Smooth muscle cell (in vitro differentiated cells): ENCODE measurements at regions not wholly inside any gene's neighbourhood (a gene's known extent, or its start where the extent isn't known, plus 50 kb on each side); places are given as distances from the start of the nearest gene placed in this dataset.

ENCODE experiments used
- DNase-seq: peaks from one replicate; lab custom pipeline; 2025; ENCODE audit not compliant: unreplicated experiment; lab: John Stamatoyannopoulos, UW
- H2AFZ ChIP-seq: fragments of 200-600 bp; sonication (generic); 2 replicates; pipeline ENCODE4 v1.6.0; 2016; ENCODE audit warnings: antibody characterized with exemption, low read depth, mild to moderate bottlenecking
- H3F3A ChIP-seq: fragments of 200-600 bp; sonication (generic); 2 replicates; pipeline ENCODE4 v1.6.0; 2017; ENCODE audit warnings: antibody characterized with exemption, low read depth
- H3K27ac ChIP-seq: fragments of 200-600 bp; sonication (generic); 2 replicates; pipeline ENCODE4 v1.5.1; 2016; ENCODE audit warnings: low read depth, mild to moderate bottlenecking
- H3K27me3 ChIP-seq: fragments of 200-600 bp; sonication (generic); 2 replicates; pipeline ENCODE4 v1.6.1; 2016; ENCODE audit warnings: low read depth, mild to moderate bottlenecking
- H3K36me3 ChIP-seq: fragments of 200-600 bp; sonication (generic); 2 replicates; pipeline ENCODE4 v1.5.1; 2016; ENCODE audit warnings: low read depth
- H3K4me1 ChIP-seq: fragments of 200-600 bp; sonication (generic); 2 replicates; pipeline ENCODE4 v1.5.1; 2016; ENCODE audit warnings: low read depth
- H3K4me2 ChIP-seq: fragments of 200-600 bp; sonication (generic); 2 replicates; pipeline ENCODE4 v1.6.0; 2016; ENCODE audit warnings: mild to moderate bottlenecking
- H3K4me3 ChIP-seq: fragments of 200-600 bp; sonication (generic); 2 replicates; pipeline ENCODE4 v1.5.1; 2016; ENCODE audit warnings: mild to moderate bottlenecking
- H3K79me2 ChIP-seq: fragments of 200-600 bp; sonication (generic); 2 replicates; pipeline ENCODE4 v1.6.0; 2016; ENCODE audit warnings: low read depth, mild to moderate bottlenecking
- H3K9ac ChIP-seq: fragments of 200-600 bp; sonication (generic); 2 replicates; pipeline ENCODE4 v1.6.0; 2016; ENCODE audit warnings: low read depth
- H3K9me3 ChIP-seq: fragments of 200-600 bp; sonication (generic); replicated peaks from 2 replicates; pipeline ENCODE4 v1.5.1; 2016; ENCODE audit warnings: low read depth
- H4K20me1 ChIP-seq: fragments of 200-600 bp; sonication (generic); 2 replicates; pipeline ENCODE4 v1.6.0; 2016; ENCODE audit warnings: low read depth
- CTCF ChIP-seq: fragments of 200-600 bp; sonication (generic); IDR thresholded peaks from 2 replicates; pipeline ENCODE4 v1.5.1; 2017; ENCODE audit warnings: borderline replicate concordance, mild to moderate bottlenecking, antibody characterized with exemption; ENCODE audit not compliant: insufficient read depth, poor library complexity, severe bottlenecking
- WGBS: methylation state at CpG from one replicate; pipeline ENCODE4 v1.1.7; 2016; ENCODE audit warnings: low lambda C conversion rate; 5-methylcytosine and 5-hydroxymethylcytosine counted together

- Histone ChIP-seq H3K4me1 (no peaks in the 10 kb centered on the region), H3K9ac (no peak overlapping the region), H2AFZ (no peak overlapping the region), H3K27ac (no peak overlapping the region), H3K27me3 (no peaks in the 10 kb centered on the region), H3K4me2 (no peak overlapping the region), H3K36me3 (no peaks in the 10 kb centered on the region), H4K20me1 (no peaks in the 10 kb centered on the region), H3K4me3 (no peak overlapping the region), H3K9me3 (no peaks in the 10 kb centered on the region), H3F3A (no peaks in the 10 kb centered on the region), H3K79me2 (no peaks in the 10 kb centered on the region)
- WGBS = 92% methylated on average over 3 of the region's 3 CpGs
- DNase-seq = no peak
- no peak for TF ChIP-seq CTCF
These were observed 76.9 kb upstream of the OLFM1 start for GRCh38 chr9:135010586-135010860.

GRCh38 chr9:135010921-135011320, 76.5 kb upstream of the OLFM1 start:
- no peak overlapping the region for H3K9ac ChIP-seq
- no peak overlapping the region for H2AFZ ChIP-seq
- no peaks in the 10 kb centered on the region for H4K20me1 ChIP-seq
- no peaks in the 10 kb centered on the region for H3K4me1 ChIP-seq
- no peak overlapping the region for H3K4me3 ChIP-seq
- no peak overlapping the region for H3K4me2 ChIP-seq
- H3K9me3 ChIP-seq = no peaks in the 10 kb centered on the region
- H3F3A ChIP-seq = no peaks in the 10 kb centered on the region
- no peak for DNase-seq
- no peaks in the 10 kb centered on the region for H3K79me2 ChIP-seq
- H3K27me3 ChIP-seq = no peaks in the 10 kb centered on the region
- 93% methylated on average over 8 of the region's 8 CpGs for WGBS
- no peak overlapping the region for H3K27ac ChIP-seq
- H3K36me3 ChIP-seq = no peaks in the 10 kb centered on the region
- TF ChIP-seq CTCF = no peak

- H3K36me3 ChIP-seq = no peaks in the 10 kb centered on the region
- TF ChIP-seq CTCF = no peak
- no peaks in the 10 kb centered on the region for H3K27me3 ChIP-seq
- no peak overlapping the region for H3K9ac ChIP-seq
- H4K20me1 ChIP-seq = no peaks in the 10 kb centered on the region
- H3F3A ChIP-seq = no peaks in the 10 kb centered on the region
- WGBS = 90% methylated on average over 5 of the region's 5 CpGs
- no peaks in the 10 kb centered on the region for H3K4me1 ChIP-seq
- H3K4me3 ChIP-seq = no peak overlapping the region
- H3K27ac ChIP-seq = no peak overlapping the region
- H3K79me2 ChIP-seq = no peaks in the 10 kb centered on the region
- H2AFZ ChIP-seq = no peak overlapping the region
- no peaks in the 10 kb centered on the region for H3K9me3 ChIP-seq
- no peak for DNase-seq
- H3K4me2 ChIP-seq = no peak overlapping the region
These were observed 75.3 kb upstream of the OLFM1 start for GRCh38 chr9:135012166-135012565.

- H4K20me1 ChIP-seq = no peaks in the 10 kb centered on the region
- H3K4me1 ChIP-seq = no peaks in the 10 kb centered on the region
- H3K4me3 ChIP-seq = no peak overlapping the region
- H2AFZ ChIP-seq = no peak overlapping the region
- no peak for TF ChIP-seq CTCF
- H3F3A ChIP-seq = no peaks in the 10 kb centered on the region
- no peak overlapping the region for H3K4me2 ChIP-seq
- no peak for DNase-seq
- 84% methylated on average over 24 of the region's 24 CpGs for WGBS
- no peaks in the 10 kb centered on the region for H3K9me3 ChIP-seq
- no peak overlapping the region for H3K9ac ChIP-seq
- no peaks in the 10 kb centered on the region for H3K79me2 ChIP-seq
- no peaks in the 10 kb centered on the region for H3K36me3 ChIP-seq
- H3K27me3 ChIP-seq = no peaks in the 10 kb centered on the region
- peak overlapping the region; percentile 41 for H3K27ac ChIP-seq
These were observed 73.0 kb upstream of the OLFM1 start for GRCh38 chr9:135014311-135015010.
